GM03348 (cell line): ENCODE measurements at regions not wholly inside any gene's neighbourhood (a gene's known extent, or its start where the extent isn't known, plus 50 kb on each side); places are given as distances from the start of the nearest gene placed in this dataset.
"Not testable (repeated sequence)": the region's sequence is repeated elsewhere in the genome, so short reads cannot be mapped to it uniquely, and the experiment has no call there.

Experiments used
- DNase-seq: peaks from one replicate; pipeline ENCODE4 v3.0.0; 2012; ENCODE audit warnings: low spot score

DNA sequence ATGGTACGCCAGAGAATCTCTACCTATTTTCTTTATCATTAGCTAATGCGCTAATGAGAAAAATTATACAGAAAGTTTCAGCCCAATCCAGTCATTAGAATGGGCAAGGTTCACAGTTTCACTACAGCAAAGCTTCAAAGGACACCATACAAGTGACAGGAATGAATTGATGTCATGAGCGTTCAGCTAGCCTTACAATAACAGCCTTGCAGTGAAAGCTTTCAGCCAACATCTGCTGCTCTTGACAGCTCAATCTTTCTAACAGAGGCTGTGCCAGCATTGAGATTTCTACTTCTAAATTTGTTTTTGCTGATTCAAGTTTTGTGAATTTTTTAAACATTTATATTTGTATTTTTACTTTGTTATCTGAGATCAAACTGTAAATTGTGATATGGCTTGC is 302.4 kb upstream of the FAM174A start:
- no peak for DNase-seq

DNA sequence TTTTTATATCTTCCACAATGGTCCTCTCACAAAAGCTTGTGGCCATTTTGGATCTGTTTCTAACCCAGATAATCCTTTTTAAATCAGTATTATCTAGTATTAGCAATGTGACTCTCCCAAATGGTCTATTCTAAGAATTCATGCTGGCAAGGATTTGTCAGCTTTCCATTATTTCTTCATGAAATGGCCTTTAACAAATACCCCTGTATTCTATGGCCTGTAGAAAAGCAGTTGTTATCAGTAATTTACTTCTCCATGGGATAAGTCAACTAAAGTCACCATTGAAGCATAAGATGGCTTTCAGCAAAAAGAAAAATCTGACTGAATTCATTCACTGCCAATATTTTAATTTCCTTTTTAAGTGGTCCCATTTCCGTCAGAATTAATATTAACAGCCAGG is 346.4 kb upstream of the FAM174A start:
- DNase-seq = no peak

GRCh38 chr5:100188339-100188738 is 346.8 kb upstream of the FAM174A start:
- DNase-seq = no peak

- DNase-seq = no peak
Observed at GRCh38 chr5:100186181-100186580, 349.0 kb upstream of the FAM174A start.

DNA sequence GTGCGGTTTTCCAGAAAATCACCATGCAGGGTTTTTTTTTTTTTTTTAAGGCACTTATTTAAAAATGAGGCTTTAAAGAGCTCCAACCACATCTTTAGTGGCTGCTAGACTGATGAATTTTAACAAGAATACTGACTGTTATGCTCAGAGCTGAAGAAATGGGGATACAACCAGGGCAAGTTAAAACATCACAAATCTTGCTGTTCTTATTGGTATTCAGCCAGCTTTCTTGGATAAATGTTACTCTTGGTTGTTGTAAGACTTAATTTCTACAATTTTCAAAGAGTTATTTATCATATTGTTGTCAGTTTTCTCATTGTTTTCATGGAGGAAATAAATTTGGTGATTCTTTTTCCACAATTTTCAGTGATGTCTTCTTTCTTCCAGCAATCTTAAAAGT is 352.8 kb upstream of the FAM174A start:
- DNase-seq = no peak

DNA sequence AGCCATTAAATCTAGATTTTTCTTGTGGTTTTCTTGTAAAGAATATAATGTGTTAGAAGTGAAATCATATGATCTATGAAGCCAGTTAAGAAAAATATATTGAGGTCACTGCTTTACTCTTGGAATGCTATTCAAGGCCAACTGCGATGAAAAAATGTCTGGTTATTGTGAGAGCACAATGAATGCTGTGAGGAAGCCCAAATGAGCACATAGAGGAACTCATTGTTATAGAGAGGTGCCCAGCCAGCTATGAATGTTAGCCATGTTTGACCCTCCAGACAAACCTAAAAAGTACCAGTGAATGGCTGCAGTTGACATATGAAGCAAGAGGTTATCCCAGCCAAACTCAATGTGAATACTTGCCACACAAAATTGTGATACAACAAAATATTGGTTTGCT is 359.8 kb upstream of the FAM174A start:
- DNase-seq = no peak

GRCh38 chr5:100165309-100165708 is 369.9 kb upstream of the FAM174A start:
- DNase-seq = no peak

- no peak for DNase-seq
Observed at GRCh38 chr5:100161868-100162267, 373.3 kb upstream of the FAM174A start.

GRCh38 chr5:100157066-100157465 is 378.1 kb upstream of the FAM174A start:
- DNase-seq = no peak

DNA sequence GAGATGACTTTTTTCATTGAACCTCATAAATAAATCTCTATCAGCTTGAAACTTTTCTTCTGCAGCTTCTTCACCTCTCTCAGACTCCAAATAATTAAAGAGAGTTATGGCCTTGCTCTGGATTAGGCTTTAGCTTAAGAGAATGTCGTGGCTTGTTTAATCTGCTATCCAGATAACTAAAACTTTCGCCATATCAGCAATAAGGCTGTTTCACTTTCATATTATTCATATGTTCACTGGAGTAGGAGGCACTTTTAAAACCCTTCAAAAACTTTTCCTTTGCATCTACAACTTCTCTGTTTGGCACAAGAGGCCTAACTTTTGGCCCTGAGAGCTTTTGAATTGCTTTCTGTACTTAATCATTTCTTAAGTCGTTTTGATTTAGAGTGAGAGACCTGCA is 386.9 kb upstream of the FAM174A start:
- no peak for DNase-seq

DNA sequence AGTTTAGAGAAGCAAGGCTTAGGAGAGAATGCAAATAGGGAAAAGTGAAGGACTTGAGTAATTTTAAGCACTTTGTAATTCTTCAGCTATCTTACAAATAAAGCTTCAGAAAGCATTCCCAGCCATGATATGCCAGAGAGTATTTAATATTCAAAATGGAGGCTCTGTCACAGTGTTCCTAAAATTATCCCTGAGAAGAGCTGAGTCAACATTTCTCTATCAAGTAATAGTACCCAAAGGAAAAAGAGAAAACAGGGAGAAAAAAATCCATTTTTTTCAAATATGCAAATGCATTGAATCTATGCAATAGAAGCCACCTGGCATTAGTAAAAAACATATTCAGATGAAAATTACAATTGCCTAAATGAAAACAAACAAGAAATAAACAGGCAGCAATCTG is 392.6 kb upstream of the FAM174A start:
- no peak for DNase-seq

DNA sequence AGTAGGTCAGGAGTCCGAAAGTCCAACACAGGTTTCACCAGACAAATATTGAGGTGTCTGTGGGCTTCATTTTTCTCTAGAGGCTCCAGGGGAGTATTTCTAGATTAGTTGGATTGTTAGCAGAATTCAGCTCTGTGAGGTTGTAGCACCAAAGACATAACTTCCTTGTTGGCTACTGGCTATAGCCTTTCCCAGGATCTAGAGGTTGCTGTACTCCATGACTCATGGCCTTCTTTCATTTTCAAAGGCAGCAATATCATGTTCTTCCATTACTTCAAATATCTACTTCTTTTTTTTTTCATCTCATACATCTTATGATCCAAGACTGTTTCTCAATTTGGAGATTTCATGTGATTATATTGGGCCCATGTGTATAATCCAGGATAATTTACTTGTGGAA is 404.0 kb upstream of the FAM174A start:
- no peak for DNase-seq

GRCh38 chr5:100130307-100130706 is 404.9 kb upstream of the FAM174A start:
- DNase-seq = no peak

- no peak for DNase-seq
Observed at GRCh38 chr5:100119903-100120302, 415.3 kb upstream of the FAM174A start.

DNA sequence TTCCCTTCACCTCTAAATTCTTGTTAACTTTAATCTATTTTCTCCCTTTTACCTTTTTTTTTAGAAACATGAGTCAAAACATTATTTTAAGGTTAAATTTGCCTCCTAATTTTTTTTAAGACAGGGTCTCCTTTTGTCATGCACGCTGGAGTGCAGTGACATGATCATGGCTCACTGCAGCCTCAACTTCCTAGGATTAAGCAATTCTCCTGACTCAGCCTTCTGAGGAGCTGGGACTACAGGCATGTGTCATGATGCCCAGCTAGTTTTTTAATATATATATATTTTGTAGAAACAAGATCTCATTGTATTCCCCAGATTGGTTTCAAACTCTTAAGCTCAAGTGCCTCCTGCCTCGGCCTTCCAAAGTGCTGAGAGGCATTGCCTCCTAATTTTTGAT is 424.7 kb upstream of the FAM174A start:
- DNase-seq = no peak

GRCh38 chr5:100108883-100109282 is 426.3 kb upstream of the FAM174A start:
- DNase-seq = no peak

DNA sequence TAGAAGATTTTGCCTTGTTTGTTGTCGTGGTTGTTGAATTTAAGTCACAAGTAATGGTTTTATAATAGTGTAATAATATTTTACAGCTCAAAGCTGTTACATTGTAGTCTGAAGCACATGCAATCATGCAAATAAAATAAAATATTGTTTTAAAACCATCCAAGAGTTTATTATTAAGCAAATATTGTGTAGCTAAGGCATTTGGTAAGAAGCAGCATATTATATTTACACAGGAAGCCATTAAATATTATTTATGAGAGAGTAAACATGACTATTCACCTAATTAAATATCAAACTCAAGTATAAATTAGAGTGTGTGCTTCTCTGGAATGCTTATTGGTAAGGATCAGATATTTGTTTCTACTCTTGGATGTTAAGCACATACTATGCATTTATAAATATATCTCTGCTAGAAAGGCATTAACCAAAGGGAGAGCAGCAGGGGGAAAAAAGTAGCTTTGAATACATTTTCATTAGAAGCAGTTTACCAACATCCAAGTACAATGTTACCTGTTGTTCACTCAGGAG is 431.5 kb upstream of the FAM174A start:
- DNase-seq = not testable (repeated sequence)

- DNase-seq = not testable (repeated sequence)
Observed at GRCh38 chr5:100101466-100101865, 433.7 kb upstream of the FAM174A start.

DNA sequence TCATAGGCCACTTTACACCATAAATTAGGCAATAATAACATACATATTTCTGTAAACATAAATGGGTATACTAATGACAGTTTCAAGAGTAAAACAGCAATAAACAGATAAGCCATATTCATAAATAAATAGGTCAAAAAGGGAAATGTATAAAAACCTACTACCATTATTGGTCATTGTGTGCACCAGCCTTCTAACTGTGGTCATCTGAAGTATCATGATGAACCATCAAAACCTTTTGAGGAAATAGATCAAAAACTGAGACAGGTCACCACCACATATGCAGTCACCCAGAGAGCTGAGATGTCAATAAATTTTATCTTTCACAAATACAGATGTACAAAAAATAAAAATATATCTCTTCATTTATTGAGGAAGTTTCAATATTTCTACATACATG is 438.8 kb upstream of the FAM174A start:
- DNase-seq = not testable (repeated sequence)

- not testable (repeated sequence) for DNase-seq
Observed at GRCh38 chr5:100080703-100081102, 454.5 kb upstream of the FAM174A start.

- not testable (repeated sequence) for DNase-seq
Observed at GRCh38 chr5:100079163-100079562, 456.0 kb upstream of the FAM174A start.

GRCh38 chr5:100066020-100066419 is 469.2 kb upstream of the FAM174A start:
- not testable (repeated sequence) for DNase-seq

GRCh38 chr5:100043475-100043874 is 491.7 kb upstream of the FAM174A start:
- no peak for DNase-seq

GRCh38 chr5:100026606-100027005 is 508.6 kb upstream of the FAM174A start:
- no peak for DNase-seq

DNA sequence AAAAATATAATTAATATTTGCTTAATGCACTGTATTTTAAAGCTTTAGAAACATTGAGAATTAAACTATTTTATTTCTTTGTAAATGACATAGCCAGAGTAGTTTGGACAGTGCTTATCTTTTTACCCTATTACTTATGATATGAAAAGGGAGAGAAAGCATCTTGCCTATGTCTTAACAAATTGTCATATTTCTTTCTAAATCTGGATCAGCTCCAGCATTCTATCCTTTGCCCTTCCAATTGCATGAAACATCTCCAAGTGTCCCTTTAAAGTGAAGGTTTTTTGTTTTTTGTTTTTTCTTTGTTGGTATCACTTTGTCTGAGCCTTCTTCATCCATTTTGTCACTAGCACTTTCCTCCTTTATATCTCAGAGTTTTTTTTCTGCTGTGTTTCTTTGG is 511.6 kb upstream of the FAM174A start:
- no peak for DNase-seq
